HFFc6 (cell line): ENCODE measurements at regions not wholly inside any gene's neighbourhood (a gene's known extent, or its start where the extent isn't known, plus 50 kb on each side); places are given as distances from the start of the nearest gene placed in this dataset.
A peak's percentile ranks its signal among the peaks of the same experiment; 100 is the strongest.
"Not testable (repeated sequence)": the region's sequence is repeated elsewhere in the genome, so short reads cannot be mapped to it uniquely, and the experiment has no call there.

ENCODE experiments used
- DNase-seq: peaks from one replicate; pipeline ENCODE4 v3.0.0-alpha.2; 2018
- H3K27ac Mint-ChIP-seq: 2 replicates; pipeline ENCODE4 v1.8.0; 2020; ENCODE audit warnings: mild to moderate bottlenecking, mixed read lengths
- H3K27me3 Mint-ChIP-seq: 2 replicates; pipeline ENCODE4 v1.8.0; 2021; ENCODE audit warnings: mild to moderate bottlenecking, moderate library complexity, mixed read lengths; ENCODE audit not compliant: insufficient read depth
- H3K36me3 Mint-ChIP-seq: 2 replicates; pipeline ENCODE4 v1.8.0; 2021; ENCODE audit warnings: low read depth, mixed read lengths
- H3K4me1 Mint-ChIP-seq: 2 replicates; pipeline ENCODE4 v1.8.0; 2020; ENCODE audit warnings: low read depth, mixed read lengths
- H3K4me3 Mint-ChIP-seq: 2 replicates; pipeline ENCODE4 v1.8.0; 2020; ENCODE audit warnings: mild to moderate bottlenecking, moderate library complexity, mixed read lengths
- H3K9me3 Mint-ChIP-seq: 2 replicates; pipeline ENCODE4 v1.8.0; 2020; ENCODE audit warnings: mild to moderate bottlenecking, mixed read lengths
- CTCF ChIP-seq: fragments of 200-600 bp; sonication (generic); IDR thresholded peaks from 2 replicates; pipeline ENCODE4 v1.5.0; 2021; ENCODE audit warnings: antibody characterized with exemption, mild to moderate bottlenecking

- no peaks in the 10 kb centered on the region for H3K27me3 Mint-ChIP-seq
- H3K36me3 Mint-ChIP-seq, result no peaks in the 10 kb centered on the region
- no peak overlapping the region for H3K27ac Mint-ChIP-seq
Observed at GRCh38 chr18:60070631-60071030, 170.8 kb downstream of the PMAIP1 start.

GRCh38 chr18:60069145-60069544 is 169.3 kb downstream of the PMAIP1 start:
- H3K4me1 Mint-ChIP-seq, result peaks cover 46% of the 10 kb centered on the region
- no peaks in the 10 kb centered on the region for H3K27me3 Mint-ChIP-seq
- H3K36me3 Mint-ChIP-seq, result no peaks in the 10 kb centered on the region
- DNase-seq, result no peak
- H3K9me3 Mint-ChIP-seq, result no peaks in the 10 kb centered on the region; the same call in 1 of the 2 replicates
- TF ChIP-seq CTCF, result peak; percentile 40
- no peak overlapping the region for H3K27ac Mint-ChIP-seq
- H3K4me3 Mint-ChIP-seq, result no peak overlapping the region

More at GRCh38 chr18:60070631-60071030, 170.8 kb downstream of the PMAIP1 start:
- DNase-seq, result no peak
- Mint-ChIP-seq H3K9me3 (no peaks in the 10 kb centered on the region; the same call in 1 of the 2 replicates), H3K4me1 (peaks cover 31% of the 10 kb centered on the region), H3K4me3 (no peak overlapping the region)
- TF ChIP-seq CTCF, result no peak

DNA sequence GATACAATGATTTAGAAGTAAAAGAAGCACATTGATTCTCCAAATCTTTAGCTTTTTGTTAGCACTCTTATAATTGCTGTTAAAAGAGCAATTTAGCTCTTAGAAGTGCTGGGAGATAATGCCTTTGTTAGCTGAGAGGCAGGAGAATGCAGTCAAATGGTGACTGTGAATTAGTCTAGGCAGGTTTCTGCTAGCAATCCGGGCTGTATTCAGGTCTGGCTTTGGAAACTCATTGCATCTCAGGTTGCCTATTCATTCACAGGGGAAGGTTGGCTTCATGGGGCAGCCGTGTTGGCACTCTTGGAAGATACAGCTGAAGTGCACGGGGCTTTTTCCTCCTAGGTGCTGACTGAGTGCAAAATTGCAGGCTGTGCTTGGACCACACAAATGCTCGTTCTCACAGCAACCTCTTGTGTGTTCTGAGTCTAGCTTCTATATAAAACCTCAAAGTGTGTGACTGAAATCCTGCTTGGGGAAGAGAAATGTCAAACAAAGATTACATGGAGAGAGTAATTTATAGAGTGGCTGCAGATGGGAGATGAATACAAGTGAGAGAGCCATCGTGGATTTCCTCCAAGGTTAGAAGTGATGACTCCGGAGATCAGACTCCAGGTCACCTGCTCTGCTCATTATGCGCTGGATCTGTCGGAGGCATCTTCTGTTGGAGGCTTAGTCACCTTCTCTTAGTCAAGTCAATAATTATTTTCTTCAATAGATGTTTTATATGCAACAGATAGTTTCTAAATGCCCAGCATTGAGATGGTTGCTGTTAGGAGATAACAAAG is 167.8 kb downstream of the PMAIP1 start:
- Mint-ChIP-seq H3K9me3 (no peaks in the 10 kb centered on the region), H3K27me3 (no peaks in the 10 kb centered on the region), H3K36me3 (no peaks in the 10 kb centered on the region), H3K27ac (no peak overlapping the region; the same call in 1 of the 2 replicates), H3K4me1 (peaks cover 61% of the 10 kb centered on the region), H3K4me3 (peak overlapping the region; percentile 35; the same call in 1 of the 2 replicates)
- TF ChIP-seq CTCF, result no peak
- peak; percentile 34 for DNase-seq

- TF ChIP-seq CTCF, result no peak
- Mint-ChIP-seq H3K36me3 (no peaks in the 10 kb centered on the region), H3K27ac (no peak overlapping the region), H3K9me3 (no peaks in the 10 kb centered on the region), H3K27me3 (no peaks in the 10 kb centered on the region), H3K4me1 (peaks cover 61% of the 10 kb centered on the region), H3K4me3 (no peak overlapping the region)
- no peak for DNase-seq
Observed at GRCh38 chr18:60066219-60066975, 166.6 kb downstream of the PMAIP1 start.

DNA sequence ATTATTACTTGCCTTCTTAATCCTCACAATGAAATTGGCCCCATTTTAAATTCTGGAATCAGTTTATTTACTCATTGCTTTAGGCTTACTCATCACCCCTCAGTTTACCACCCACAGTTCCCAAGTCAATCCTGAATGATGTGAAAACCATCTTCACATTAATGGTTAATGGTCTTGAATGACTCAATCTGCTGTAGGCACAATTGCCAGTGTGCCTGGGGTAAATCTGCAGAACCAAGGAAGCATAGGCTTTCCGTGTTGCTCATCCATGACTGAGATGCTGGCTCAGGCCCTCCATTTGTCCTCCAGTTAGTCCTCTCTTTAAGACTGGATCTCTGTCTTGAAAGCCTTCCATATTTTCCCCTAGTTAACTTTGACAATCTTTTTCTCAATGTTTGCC is 164.5 kb downstream of the PMAIP1 start:
- peak; percentile 53 for DNase-seq
- Mint-ChIP-seq H3K4me3 (no peak overlapping the region), H3K4me1 (peaks cover 61% of the 10 kb centered on the region), H3K36me3 (no peaks in the 10 kb centered on the region), H3K27ac (peak overlapping the region; percentile 36; the same call in 1 of the 2 replicates), H3K27me3 (no peaks in the 10 kb centered on the region), H3K9me3 (no peaks in the 10 kb centered on the region)
- no peak for TF ChIP-seq CTCF

DNA sequence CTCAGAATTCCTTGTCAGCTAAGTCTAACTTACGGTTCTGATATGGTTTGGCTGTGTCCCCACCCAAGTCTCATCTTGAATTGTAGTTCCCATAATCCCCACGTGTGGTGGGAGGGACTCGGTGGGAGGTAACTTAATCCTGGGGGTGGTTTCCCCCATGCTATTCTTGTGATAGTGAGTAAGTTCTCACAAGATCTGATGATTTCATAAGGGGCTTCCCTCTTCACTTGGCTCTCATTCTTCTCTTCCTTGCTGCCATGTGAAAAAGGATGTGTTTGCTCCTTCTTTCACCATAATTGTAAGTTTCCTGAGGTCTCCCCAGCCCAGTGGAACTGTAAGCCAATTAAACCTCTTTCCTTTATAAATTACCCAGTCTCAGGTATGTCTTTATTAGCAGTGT is 163.0 kb downstream of the PMAIP1 start:
- not testable (repeated sequence) for H3K9me3 Mint-ChIP-seq, H3K27ac Mint-ChIP-seq, H3K36me3 Mint-ChIP-seq, H3K4me3 Mint-ChIP-seq, H3K27me3 Mint-ChIP-seq, DNase-seq
- peaks cover 49% of the 10 kb centered on the region for H3K4me1 Mint-ChIP-seq
